Activated CD4-positive, alpha-beta memory T cell treated with anti-CD3 and anti-CD28 coated beads for 36 hours (primary cell): ENCODE measurements at regions not wholly inside any gene's neighbourhood (a gene's known extent, or its start where the extent isn't known, plus 50 kb on each side); places are given as distances from the start of the nearest gene placed in this dataset.
"Not testable (repeated sequence)": the region's sequence is repeated elsewhere in the genome, so short reads cannot be mapped to it uniquely, and the experiment has no call there.

Experiments
- CTCF ChIA-PET: fragments of 350-600 bp; sonication (Branson Sonifier 250); formaldehyde crosslinking; loops from one replicate; lab custom pipeline; 2021; ENCODE audit warnings: antibody characterized with exemption, inconsistent platforms; lab: Charles Lee
- POLR2A ChIA-PET: fragments of 350-600 bp; sonication (Branson Sonifier 250); formaldehyde crosslinking; loops from one replicate; lab custom pipeline; 2021; ENCODE audit warnings: antibody characterized with exemption; lab: Charles Lee
- DNase-seq: peaks from one replicate; pipeline ENCODE4 v3.0.0-alpha.2; 2020
- H3K27ac Mint-ChIP-seq: one replicate; pipeline ENCODE4 v1.8.0; 2021; ENCODE audit warnings: mixed read lengths
- H3K27me3 Mint-ChIP-seq: one replicate; pipeline ENCODE4 v1.8.0; 2021; ENCODE audit warnings: mixed read lengths
- H3K36me3 Mint-ChIP-seq: one replicate; pipeline ENCODE4 v1.8.0; 2021; ENCODE audit warnings: mixed read lengths
- H3K4me1 Mint-ChIP-seq: one replicate; pipeline ENCODE4 v1.8.0; 2021; ENCODE audit warnings: low read depth, mixed read lengths
- H3K4me3 Mint-ChIP-seq: one replicate; pipeline ENCODE4 v1.8.0; 2021; ENCODE audit warnings: mild to moderate bottlenecking, mixed read lengths
- H3K9me3 Mint-ChIP-seq: one replicate; pipeline ENCODE4 v1.8.0; 2021; ENCODE audit warnings: mixed read lengths
- intact Hi-C: fragments of 100-400 bp; cut with micrococcal nuclease; formaldehyde crosslinking; loops from one replicate; pipeline ENCODE4 v1.15.1; 2023

DNA sequence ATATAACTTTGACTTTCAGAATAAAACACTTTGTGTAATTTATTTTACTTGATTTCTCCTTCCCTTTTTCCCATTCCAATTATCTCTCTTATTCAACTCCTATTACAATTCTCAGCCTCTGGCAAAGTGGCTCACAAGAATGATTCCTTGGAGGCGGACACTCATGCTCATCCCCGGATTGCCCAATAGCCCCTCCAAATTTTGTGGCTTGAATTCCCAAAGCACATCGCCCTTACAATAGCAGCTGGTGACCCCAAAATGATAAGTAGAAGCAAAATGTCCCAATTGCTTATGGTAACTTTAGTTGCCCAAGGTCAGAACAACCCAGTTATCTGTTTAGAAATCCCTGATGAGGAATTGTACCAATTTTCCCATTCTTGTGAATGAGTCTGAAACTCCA, 1523.5 kb upstream of the PRR20A start:
- Mint-ChIP-seq H3K4me3 (no peak overlapping the region), H3K27me3 (no peaks in the 10 kb centered on the region), H3K4me1 (no peaks in the 10 kb centered on the region), H3K27ac (no peak overlapping the region), H3K9me3 (peaks cover 4% of the 10 kb centered on the region), H3K36me3 (no peaks in the 10 kb centered on the region)
- ChIA-PET CTCF (no interaction called here), POLR2A (no interaction called here)
- DNase-seq: no peak
- intact Hi-C loops: no loop called here

DNA sequence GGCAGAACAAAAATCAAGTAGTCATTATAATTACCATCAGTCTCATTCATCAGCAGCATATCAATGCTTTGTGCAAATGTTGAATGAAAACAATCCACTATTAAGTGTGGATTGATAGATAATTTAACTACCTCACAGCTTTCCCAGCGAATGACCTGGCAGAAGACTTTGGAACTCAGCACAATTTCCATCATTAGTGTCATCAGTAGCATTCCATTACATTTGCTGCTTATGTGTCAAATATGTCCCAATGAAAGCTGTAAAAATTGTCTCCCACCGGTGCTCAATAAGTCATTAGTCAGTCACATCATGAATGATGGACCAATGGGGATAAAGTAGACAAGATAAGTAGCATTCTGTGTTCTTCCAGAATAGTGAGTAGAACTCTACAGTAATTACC, 1513.5 kb upstream of the PRR20A start:
- POLR2A ChIA-PET: no interaction called here
- peaks cover 25% of the 10 kb centered on the region for H3K9me3 Mint-ChIP-seq
- no peak for DNase-seq

DNA sequence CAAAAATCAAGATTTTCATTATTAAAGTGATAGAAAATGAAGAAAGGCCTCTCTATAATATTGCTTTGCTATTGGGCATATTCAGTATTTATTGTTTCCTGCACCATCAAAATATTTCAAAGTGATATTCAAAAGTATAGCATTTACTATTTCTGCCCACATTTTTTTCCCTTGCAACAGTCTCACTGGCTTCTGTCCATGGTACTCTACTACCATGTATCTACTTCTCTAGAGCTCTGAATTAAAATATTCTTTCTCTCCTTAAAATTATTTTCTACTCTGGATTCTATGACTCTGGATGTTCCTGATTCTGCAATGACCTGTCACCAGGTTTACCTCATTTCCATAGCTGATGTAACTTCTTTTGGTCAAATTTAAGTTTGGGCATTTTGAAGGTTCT, 1508.3 kb upstream of the PRR20A start:
- Mint-ChIP-seq H3K4me1 (no peaks in the 10 kb centered on the region), H3K4me3 (no peak overlapping the region), H3K27me3 (no peaks in the 10 kb centered on the region), H3K9me3 (peaks cover 39% of the 10 kb centered on the region), H3K27ac (no peak overlapping the region), H3K36me3 (no peaks in the 10 kb centered on the region)
- ChIA-PET CTCF (no interaction called here), POLR2A (no interaction called here)
- intact Hi-C loops: no loop called here
- no peak for DNase-seq

More for the DNA sequence above, 1513.5 kb upstream of the PRR20A start:
- CTCF ChIA-PET: no interaction called here
- intact Hi-C loops: no loop called here
- Mint-ChIP-seq H3K27me3 (no peaks in the 10 kb centered on the region), H3K27ac (no peak overlapping the region), H3K36me3 (no peaks in the 10 kb centered on the region), H3K4me3 (no peak overlapping the region), H3K4me1 (no peaks in the 10 kb centered on the region)

DNA sequence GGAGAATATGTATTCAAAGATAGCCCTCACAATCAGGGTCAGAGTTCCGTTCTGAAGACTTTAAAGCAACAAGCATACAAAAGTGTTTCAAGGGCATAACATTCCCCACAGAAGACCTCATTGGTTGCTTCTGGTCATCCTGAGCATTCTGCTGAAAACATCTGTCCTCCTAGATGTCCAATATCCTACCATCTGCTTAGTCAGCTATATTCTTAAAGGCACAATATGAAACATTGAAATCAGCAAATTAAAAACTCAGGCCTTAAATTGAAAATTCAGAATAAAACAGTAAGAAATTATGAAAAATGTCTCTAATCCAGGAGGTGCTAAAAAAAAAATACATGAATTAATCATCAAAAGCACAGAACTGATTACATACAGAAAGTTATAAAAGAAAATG, 1491.2 kb upstream of the PRR20A start:
- Mint-ChIP-seq H3K27ac (no peak overlapping the region), H3K36me3 (no peaks in the 10 kb centered on the region), H3K4me3 (no peak overlapping the region), H3K9me3 (no peaks in the 10 kb centered on the region), H3K4me1 (no peaks in the 10 kb centered on the region), H3K27me3 (no peaks in the 10 kb centered on the region)
- ChIA-PET CTCF (no interaction called here), POLR2A (no interaction called here)
- intact Hi-C loops: no loop called here
- DNase-seq: no peak

DNA sequence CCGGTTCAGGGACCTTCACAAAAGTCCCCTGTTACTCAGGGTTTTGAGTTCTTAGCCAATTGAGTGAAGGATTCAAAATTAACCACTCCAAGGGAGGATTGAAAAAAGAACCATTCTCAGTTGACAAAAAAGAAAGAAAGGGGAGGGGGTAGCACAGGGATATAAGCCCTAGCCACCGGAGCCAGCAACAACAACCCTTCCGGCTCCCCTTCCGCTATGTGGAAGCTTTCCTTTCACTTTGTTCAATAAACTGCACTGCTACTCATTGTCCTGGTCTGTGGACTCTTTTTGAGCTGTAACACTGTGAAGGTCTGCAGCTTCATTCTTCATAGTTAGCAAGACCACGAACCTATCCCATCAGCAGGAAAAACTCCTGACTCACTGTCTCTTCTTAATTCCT, 1488.1 kb upstream of the PRR20A start:
- ChIA-PET CTCF (no interaction called here), POLR2A (no interaction called here)
- H3K9me3 Mint-ChIP-seq: peaks cover 13% of the 10 kb centered on the region
- intact Hi-C loops: no loop called here
- H3K4me1 Mint-ChIP-seq: no peaks in the 10 kb centered on the region
- no peaks in the 10 kb centered on the region for H3K36me3 Mint-ChIP-seq
- no peak overlapping the region for H3K4me3 Mint-ChIP-seq
- H3K27me3 Mint-ChIP-seq: no peaks in the 10 kb centered on the region
- DNase-seq: no peak
- no peak overlapping the region for H3K27ac Mint-ChIP-seq

DNA sequence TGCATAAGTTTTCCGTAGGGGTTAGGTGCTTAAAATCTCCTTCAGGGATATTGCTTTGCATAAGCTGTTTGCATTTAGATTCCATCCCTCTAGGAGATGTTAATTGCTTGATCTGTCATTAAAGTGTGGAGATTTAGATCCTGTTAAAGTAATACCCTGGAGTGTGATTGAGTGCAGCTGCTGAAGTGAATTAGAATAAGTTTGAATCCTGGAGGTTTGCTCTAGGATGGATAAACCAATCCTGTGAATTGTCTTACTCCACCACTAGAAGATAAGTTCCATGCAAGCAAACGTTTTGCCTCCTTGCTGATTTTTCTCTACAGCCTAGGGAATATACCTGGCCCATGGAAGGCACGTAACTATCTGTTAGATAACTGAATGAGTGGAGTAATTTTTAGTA, 1487.2 kb upstream of the PRR20A start:
- H3K4me3 Mint-ChIP-seq: no peak overlapping the region
- H3K27me3 Mint-ChIP-seq: no peaks in the 10 kb centered on the region
- DNase-seq: no peak
- ChIA-PET CTCF (no interaction called here), POLR2A (no interaction called here)
- no peak overlapping the region for H3K27ac Mint-ChIP-seq
- intact Hi-C loops: no loop called here
- H3K9me3 Mint-ChIP-seq: peaks cover 13% of the 10 kb centered on the region
- H3K4me1 Mint-ChIP-seq: no peaks in the 10 kb centered on the region
- no peaks in the 10 kb centered on the region for H3K36me3 Mint-ChIP-seq

DNA sequence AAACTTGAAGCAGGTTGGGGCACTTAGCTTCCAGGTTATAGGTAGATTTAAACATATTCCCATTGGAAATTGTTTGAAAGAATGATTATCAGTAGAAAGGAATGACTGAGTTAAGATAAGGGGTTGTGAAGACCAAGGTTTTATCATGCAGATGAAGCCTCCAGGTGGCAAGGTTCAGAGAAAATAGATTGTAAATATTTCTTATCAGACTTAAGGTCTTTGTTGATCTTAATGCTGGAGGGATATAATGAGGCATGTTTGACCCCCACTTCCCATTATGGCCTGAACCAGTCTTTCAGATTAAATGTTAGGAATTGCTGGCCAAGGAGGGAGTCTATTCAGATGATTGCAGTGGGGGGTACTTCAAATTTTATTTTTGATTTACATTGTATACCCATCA, 1486.5 kb upstream of the PRR20A start:
- Mint-ChIP-seq H3K9me3 (peaks cover 13% of the 10 kb centered on the region), H3K36me3 (no peaks in the 10 kb centered on the region), H3K27me3 (no peaks in the 10 kb centered on the region), H3K27ac (no peak overlapping the region), H3K4me3 (no peak overlapping the region), H3K4me1 (no peaks in the 10 kb centered on the region)
- ChIA-PET POLR2A (no interaction called here), CTCF (no interaction called here)
- no peak for DNase-seq
- intact Hi-C loops: no loop called here

DNA sequence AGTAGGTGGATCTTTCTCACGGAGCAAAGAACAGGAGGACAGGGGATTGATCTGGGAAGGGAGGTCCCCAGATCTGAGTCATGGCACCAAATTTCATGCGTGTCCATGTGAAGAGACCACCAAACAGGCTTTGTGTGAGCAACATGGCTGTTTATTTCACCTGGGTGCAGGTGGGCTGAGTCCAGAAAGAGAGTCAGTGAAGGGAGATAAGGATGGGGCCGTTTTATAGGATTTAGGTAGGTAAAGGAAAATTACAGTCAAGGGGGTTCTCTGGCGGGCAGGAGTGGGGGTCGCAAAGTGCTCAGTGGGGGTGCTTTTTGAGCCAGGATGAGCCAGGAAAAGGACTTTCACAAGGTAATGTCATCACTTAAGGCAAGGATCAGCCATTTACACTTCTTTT, 1480.5 kb upstream of the PRR20A start:
- DNase-seq, H3K4me3 Mint-ChIP-seq, H3K27ac Mint-ChIP-seq, CTCF ChIA-PET, intact Hi-C loops, H3K4me1 Mint-ChIP-seq, POLR2A ChIA-PET, H3K36me3 Mint-ChIP-seq, H3K27me3 Mint-ChIP-seq: not testable (repeated sequence)
- H3K9me3 Mint-ChIP-seq: peaks cover 19% of the 10 kb centered on the region

DNA sequence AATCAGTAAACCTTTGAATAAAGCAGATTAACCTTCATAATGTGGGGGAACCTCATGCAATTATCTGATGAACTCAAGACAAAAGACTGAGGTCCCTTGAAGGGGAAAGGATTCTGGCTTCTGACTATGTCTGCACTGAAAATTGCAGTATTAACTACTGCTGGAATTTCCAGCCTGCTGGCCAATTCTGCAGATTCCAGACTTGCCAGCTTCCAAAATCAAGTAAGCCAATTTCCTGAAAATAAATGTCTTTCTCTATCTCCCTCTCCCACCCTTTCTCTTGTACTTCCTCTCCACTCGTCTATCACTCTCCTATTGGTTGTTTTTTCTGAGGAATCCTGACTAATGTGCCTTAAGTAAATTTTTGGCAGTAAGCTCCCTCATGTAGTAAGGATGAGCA, 1479.9 kb upstream of the PRR20A start:
- Mint-ChIP-seq H3K27ac (no peak overlapping the region), H3K27me3 (no peaks in the 10 kb centered on the region), H3K4me3 (no peak overlapping the region), H3K4me1 (no peaks in the 10 kb centered on the region), H3K9me3 (peaks cover 18% of the 10 kb centered on the region), H3K36me3 (no peaks in the 10 kb centered on the region)
- ChIA-PET CTCF (no interaction called here), POLR2A (no interaction called here)
- no peak for DNase-seq
- intact Hi-C loops: no loop called here

DNA sequence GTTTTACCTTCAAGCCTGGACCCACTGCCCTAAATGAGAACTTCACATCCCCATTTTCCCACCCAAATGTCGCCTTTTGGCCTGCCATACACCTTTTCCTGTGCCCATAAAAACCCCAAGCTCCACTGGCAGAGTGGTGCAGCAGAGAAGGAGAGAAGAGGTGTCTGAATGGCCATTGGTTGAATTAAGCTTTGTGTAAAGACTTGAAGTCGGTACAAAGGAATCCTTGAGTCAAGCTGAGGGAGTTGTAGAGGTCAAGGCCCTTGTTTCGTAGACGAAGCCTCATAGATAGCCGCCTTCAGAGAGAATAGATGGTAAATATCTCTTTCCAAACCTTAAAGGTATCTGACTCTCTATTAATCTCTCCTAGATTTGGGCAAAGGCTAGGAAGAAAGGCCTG, 1479.2 kb upstream of the PRR20A start:
- intact Hi-C loops: no loop called here
- no peaks in the 10 kb centered on the region for H3K36me3 Mint-ChIP-seq
- ChIA-PET CTCF (no interaction called here), POLR2A (no interaction called here)
- H3K9me3 Mint-ChIP-seq: peaks cover 13% of the 10 kb centered on the region
- H3K27ac Mint-ChIP-seq: no peak overlapping the region
- no peak overlapping the region for H3K4me3 Mint-ChIP-seq
- H3K4me1 Mint-ChIP-seq: no peaks in the 10 kb centered on the region
- no peak for DNase-seq
- H3K27me3 Mint-ChIP-seq: no peaks in the 10 kb centered on the region

DNA sequence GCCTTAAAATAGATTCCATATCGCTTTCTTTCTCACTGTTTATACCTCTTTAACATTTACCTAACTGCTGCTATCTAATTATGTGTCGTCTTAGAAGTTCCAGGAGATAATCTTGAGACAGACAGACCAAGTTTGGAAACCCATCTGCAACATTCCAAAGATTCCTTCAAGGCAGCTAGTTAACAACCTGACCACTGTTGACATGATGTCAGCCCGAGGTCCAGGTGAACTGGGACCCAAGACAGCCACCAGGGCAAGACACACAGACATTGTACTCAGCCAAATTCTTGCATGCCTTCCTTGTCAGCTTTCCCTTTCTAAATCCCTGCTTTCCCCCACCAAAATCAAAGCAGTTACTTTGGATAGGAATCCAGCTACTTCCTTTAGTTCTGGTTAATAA, 1476.5 kb upstream of the PRR20A start:
- ChIA-PET POLR2A (no interaction called here), CTCF (interaction anchor here (0.6 kb wide), 1 partner anchor 60 kb away, joined by 3 read pairs; no protein-coding TSS in a partner anchor)
- no peak for DNase-seq
- intact Hi-C loops: no loop called here
- H3K9me3 Mint-ChIP-seq: peaks cover 8% of the 10 kb centered on the region
- no peaks in the 10 kb centered on the region for H3K36me3 Mint-ChIP-seq
- H3K4me1 Mint-ChIP-seq: no peaks in the 10 kb centered on the region
- H3K27me3 Mint-ChIP-seq: no peaks in the 10 kb centered on the region
- no peak overlapping the region for H3K4me3 Mint-ChIP-seq
- no peak overlapping the region for H3K27ac Mint-ChIP-seq

DNA sequence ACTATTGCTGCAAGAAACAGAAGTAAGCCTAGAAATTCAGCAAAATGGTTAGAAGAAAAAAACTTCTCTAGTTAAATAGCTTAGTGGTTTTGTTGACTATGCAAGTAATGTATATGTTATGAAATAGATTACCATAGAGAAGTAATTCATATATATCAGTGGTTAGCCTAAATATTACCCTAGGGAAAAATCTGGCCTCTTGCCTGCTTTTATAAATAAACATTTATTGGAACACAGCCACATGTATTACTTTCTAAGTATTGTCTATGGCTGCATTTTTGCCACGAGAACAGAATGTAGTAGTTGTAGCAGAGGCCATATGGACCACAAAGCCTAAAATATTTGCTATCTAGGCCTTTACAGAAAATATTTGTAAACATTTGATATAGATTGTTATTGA, 1471.7 kb upstream of the PRR20A start:
- H3K9me3 Mint-ChIP-seq: peaks cover 6% of the 10 kb centered on the region

DNA sequence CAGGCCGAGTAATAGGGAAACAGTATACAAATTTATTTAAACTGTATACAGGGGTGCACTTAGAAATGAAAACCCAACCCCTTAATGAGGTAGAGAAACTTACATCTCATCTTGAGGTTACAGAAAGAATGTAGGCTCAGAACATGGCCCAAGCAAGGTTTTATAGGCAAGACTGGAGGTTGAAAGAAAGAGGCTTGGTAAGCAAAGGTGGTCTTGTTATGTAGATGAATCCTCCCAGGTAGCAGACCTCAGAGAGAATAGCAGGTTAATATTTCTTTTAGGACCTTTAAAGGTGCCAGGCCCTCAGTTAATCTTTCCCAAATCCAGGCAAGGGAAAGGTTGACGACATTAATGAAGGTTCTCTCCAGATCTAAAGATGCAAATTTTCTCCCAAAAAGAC, 1466.8 kb upstream of the PRR20A start:
- H3K9me3 Mint-ChIP-seq: peaks cover 6% of the 10 kb centered on the region

More for the DNA sequence above, 1471.7 kb upstream of the PRR20A start:
- Mint-ChIP-seq H3K27ac (no peak overlapping the region), H3K27me3 (no peaks in the 10 kb centered on the region), H3K4me1 (no peaks in the 10 kb centered on the region), H3K4me3 (no peak overlapping the region), H3K36me3 (no peaks in the 10 kb centered on the region)
- CTCF ChIA-PET: no interaction called here
- DNase-seq: no peak
- intact Hi-C loops: no loop called here
- POLR2A ChIA-PET: no interaction called here

DNA sequence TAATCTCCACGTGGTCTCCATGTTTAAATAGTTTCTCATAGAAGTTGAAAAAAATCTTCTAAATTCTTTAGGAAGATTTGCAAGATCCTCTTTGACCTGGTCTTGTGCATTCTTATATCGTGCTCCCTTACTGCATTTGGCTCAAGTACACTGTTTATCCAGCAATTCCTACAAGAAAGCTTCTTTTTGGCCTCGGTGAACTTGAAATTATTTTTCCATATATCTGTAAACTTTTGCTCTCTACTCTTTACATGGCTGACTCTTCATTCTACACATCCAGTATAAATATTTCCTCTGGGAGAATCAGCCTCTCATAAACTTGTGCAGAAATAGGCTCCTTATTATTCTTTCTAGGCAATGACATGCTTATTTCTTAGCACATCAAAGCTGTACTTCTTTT, 1457.9 kb upstream of the PRR20A start:
- DNase-seq: no peak
- Mint-ChIP-seq H3K27me3 (no peaks in the 10 kb centered on the region), H3K4me1 (no peaks in the 10 kb centered on the region), H3K27ac (no peak overlapping the region), H3K36me3 (no peaks in the 10 kb centered on the region), H3K9me3 (peaks cover 6% of the 10 kb centered on the region), H3K4me3 (no peak overlapping the region)
- ChIA-PET CTCF (no interaction called here), POLR2A (no interaction called here)
- intact Hi-C loops: no loop called here

More for the DNA sequence above, 1466.8 kb upstream of the PRR20A start:
- CTCF ChIA-PET: no interaction called here
- no peaks in the 10 kb centered on the region for H3K36me3 Mint-ChIP-seq
- intact Hi-C loops: no loop called here
- H3K4me1 Mint-ChIP-seq: no peaks in the 10 kb centered on the region
- no peaks in the 10 kb centered on the region for H3K27me3 Mint-ChIP-seq
- H3K4me3 Mint-ChIP-seq: no peak overlapping the region
- POLR2A ChIA-PET: no interaction called here
- DNase-seq: no peak
- H3K27ac Mint-ChIP-seq: no peak overlapping the region
